GM19035 (cell line): ENCODE measurements at regions not wholly inside any gene's neighbourhood (a gene's known extent, or its start where the extent isn't known, plus 50 kb on each side); places are given as distances from the start of the nearest gene placed in this dataset.

Source experiments
- ATAC-seq: cut with Tn5 transposase; IDR thresholded peaks from one replicate; pipeline ENCODE4 v1.9.1; 2021; ENCODE audit not compliant: unreplicated experiment

- no peak for ATAC-seq
Observed at GRCh38 chr11:104451197-104451893, 287.4 kb upstream of the PDGFD start.

- ATAC-seq: no peak
Observed at GRCh38 chr11:104443387-104443786, 279.4 kb upstream of the PDGFD start.

- no peak for ATAC-seq
Observed at GRCh38 chr11:104442321-104442720, 278.4 kb upstream of the PDGFD start.

- no peak for ATAC-seq
Observed at GRCh38 chr11:104435494-104435893, 271.5 kb upstream of the PDGFD start.

- ATAC-seq: no peak
Observed at GRCh38 chr11:104433751-104434150, 269.8 kb upstream of the PDGFD start.

GRCh38 chr11:104432981-104433380 lies 269.0 kb upstream of the PDGFD start:
- ATAC-seq: no peak

- ATAC-seq: no peak
Observed at GRCh38 chr11:104432526-104432925, 268.6 kb upstream of the PDGFD start.

- ATAC-seq: no peak
Observed at GRCh38 chr11:104422324-104422944, 258.5 kb upstream of the PDGFD start.

GRCh38 chr11:104410336-104410735 lies 246.4 kb upstream of the PDGFD start:
- no peak for ATAC-seq

- ATAC-seq: no peak
Observed at GRCh38 chr11:104408630-104409029, 244.7 kb upstream of the PDGFD start.

- ATAC-seq: no peak
Observed at GRCh38 chr11:104405277-104405676, 241.3 kb upstream of the PDGFD start.

- no peak for ATAC-seq
Observed at GRCh38 chr11:104404231-104405175, 240.6 kb upstream of the PDGFD start.

GRCh38 chr11:104402812-104403521 lies 239.0 kb upstream of the PDGFD start:
- ATAC-seq: no peak

GRCh38 chr11:104394508-104394907 lies 230.6 kb upstream of the PDGFD start:
- ATAC-seq: no peak

GRCh38 chr11:104390651-104391050 lies 226.7 kb upstream of the PDGFD start:
- no peak for ATAC-seq

GRCh38 chr11:104385884-104386283 lies 221.9 kb upstream of the PDGFD start:
- ATAC-seq: no peak

GRCh38 chr11:104380358-104380757 lies 216.4 kb upstream of the PDGFD start:
- ATAC-seq: no peak

- ATAC-seq: no peak
Observed at GRCh38 chr11:104372111-104372510, 208.2 kb upstream of the PDGFD start.

- peak; percentile 72 for ATAC-seq
Observed at GRCh38 chr11:104370478-104370877, 206.5 kb upstream of the PDGFD start.

- no peak for ATAC-seq
Observed at GRCh38 chr11:104369761-104370160, 205.8 kb upstream of the PDGFD start.

GRCh38 chr11:104366321-104366734 lies 202.4 kb upstream of the PDGFD start:
- no peak for ATAC-seq
